Astrocyte (in vitro differentiated cells and primary cell): ENCODE measurements at regions not wholly inside any gene's neighbourhood (a gene's known extent, or its start where the extent isn't known, plus 50 kb on each side); places are given as distances from the start of the nearest gene placed in this dataset.

Experiments
- DNase-seq: peaks from one replicate; pipeline ENCODE4 v3.0.0-alpha.2; 2010; ENCODE audit warnings: low read depth
- FAIRE-seq: peaks from 2 replicates; lab custom pipeline; 2011; peaks lifted over from hg19 to GRCh38; lab: Jason Lieb, UNC
- H2AFZ ChIP-seq: 2 replicates; pipeline ENCODE4 v1.6.0; 2012; ENCODE audit warnings: low read depth, low read length, inconsistent platforms
- H3K27ac ChIP-seq: 2 replicates; pipeline ENCODE4 v1.5.1; 2011; ENCODE audit warnings: low read depth, low read length, inconsistent platforms
- H3K27me3 ChIP-seq: 2 replicates; pipeline ENCODE4 v1.6.0; 2011; ENCODE audit warnings: low read length, inconsistent platforms; ENCODE audit not compliant: insufficient read depth
- H3K36me3 ChIP-seq: 2 replicates; pipeline ENCODE4 v1.5.1; 2011; ENCODE audit warnings: low read length, inconsistent platforms; ENCODE audit not compliant: insufficient read depth
- H3K4me1 ChIP-seq: 2 replicates; pipeline ENCODE4 v1.5.1; 2011; ENCODE audit warnings: low read length, inconsistent platforms; ENCODE audit not compliant: insufficient read depth
- H3K4me2 ChIP-seq: 2 replicates; pipeline ENCODE4 v1.6.0; 2012; ENCODE audit warnings: low read length, inconsistent platforms
- H3K4me3 ChIP-seq: 2 replicates; pipeline ENCODE4 v1.5.1; 2011; ENCODE audit warnings: low read depth, mild to moderate bottlenecking, low read length, inconsistent platforms; ENCODE audit not compliant: insufficient read depth
- H3K79me2 ChIP-seq: 2 replicates; pipeline ENCODE4 v1.6.0; 2012; ENCODE audit warnings: mild to moderate bottlenecking, low read length, inconsistent platforms; ENCODE audit not compliant: insufficient read depth
- H3K9ac ChIP-seq: 2 replicates; pipeline ENCODE4 v1.6.0; 2012; ENCODE audit warnings: mild to moderate bottlenecking, low read length, inconsistent platforms
- H3K9me3 ChIP-seq: 2 replicates; pipeline ENCODE4 v1.5.1; 2012; ENCODE audit warnings: low read depth, mild to moderate bottlenecking, low read length, inconsistent platforms; ENCODE audit not compliant: insufficient read depth
- H4K20me1 ChIP-seq: 2 replicates; pipeline ENCODE4 v1.6.0; 2012; ENCODE audit warnings: low read length, inconsistent platforms; ENCODE audit not compliant: insufficient read depth
- H3K27ac Mint-ChIP-seq: one replicate; pipeline ENCODE4 v1.8.0; 2021; ENCODE audit warnings: mild to moderate bottlenecking, mixed read lengths; ENCODE audit not compliant: unreplicated experiment
- H3K27me3 Mint-ChIP-seq: one replicate; pipeline ENCODE4 v1.8.0; 2021; ENCODE audit warnings: low read depth, mixed read lengths; ENCODE audit not compliant: unreplicated experiment
- H3K36me3 Mint-ChIP-seq: one replicate; pipeline ENCODE4 v1.8.0; 2021; ENCODE audit warnings: low read depth, mixed read lengths; ENCODE audit not compliant: unreplicated experiment
- H3K4me1 Mint-ChIP-seq: one replicate; pipeline ENCODE4 v1.8.0; 2021; ENCODE audit warnings: low read depth, mixed read lengths; ENCODE audit not compliant: unreplicated experiment
- H3K4me3 Mint-ChIP-seq: one replicate; pipeline ENCODE4 v1.8.0; 2021; ENCODE audit warnings: mild to moderate bottlenecking, moderate library complexity, mixed read lengths; ENCODE audit not compliant: unreplicated experiment
- H3K9me3 Mint-ChIP-seq: one replicate; pipeline ENCODE4 v1.8.0; 2021; ENCODE audit warnings: mild to moderate bottlenecking, mixed read lengths; ENCODE audit not compliant: unreplicated experiment
- EZH2 ChIP-seq: IDR thresholded peaks from 2 replicates; pipeline ENCODE4 v1.6.1; 2012; ENCODE audit warnings: mild to moderate bottlenecking, low read length, inconsistent platforms; ENCODE audit not compliant: insufficient read depth
- TF ChIP-seq, protein P1 (sequence below): IDR thresholded peaks from 2 replicates; pipeline ENCODE4 v1.5.1; 2011; ENCODE audit warnings: low read depth, mild to moderate bottlenecking, inconsistent platforms, low read length, moderate library complexity; ENCODE audit not compliant: insufficient read depth

DNA sequence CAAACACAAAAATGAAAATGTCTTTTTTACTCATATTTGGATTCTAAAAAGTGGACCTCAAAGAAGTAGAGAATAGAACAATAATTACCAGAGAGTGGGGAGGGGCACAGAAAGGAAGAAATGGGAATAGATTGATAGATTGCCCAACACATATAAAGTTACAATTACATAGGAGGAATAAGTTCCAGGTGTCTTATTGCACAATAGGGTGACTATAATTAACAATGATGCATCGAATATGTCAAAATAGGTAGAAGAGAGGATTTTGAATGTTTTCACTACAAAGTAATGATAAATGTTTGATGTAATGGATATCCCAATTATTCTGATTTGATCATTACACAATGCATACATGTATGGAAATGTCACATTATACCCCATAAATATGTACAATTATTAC is 556.0 kb downstream of the CDH8 start:
- no peaks in the 10 kb centered on the region for H3K4me1 Mint-ChIP-seq
- H3K27me3 Mint-ChIP-seq = no peaks in the 10 kb centered on the region

DNA sequence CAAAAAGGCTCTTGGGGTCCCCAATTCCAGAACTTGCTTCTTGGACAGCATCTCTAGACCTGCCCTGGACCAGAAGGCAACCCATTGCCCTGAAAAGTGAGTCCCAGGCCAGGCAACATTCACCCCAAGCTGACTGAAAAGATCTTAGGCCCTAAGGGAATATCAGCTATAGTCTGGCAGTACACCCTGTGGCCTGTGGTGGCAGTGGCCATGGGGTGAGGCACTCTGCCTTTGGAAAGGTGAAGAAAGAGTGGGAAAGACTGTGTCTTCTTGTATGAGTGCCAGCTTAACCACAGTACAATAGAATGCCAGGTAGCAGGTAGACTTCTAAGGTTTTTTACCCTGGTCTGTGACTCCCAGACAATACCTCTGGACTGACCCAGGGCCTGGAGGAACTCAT is 564.5 kb downstream of the CDH8 start:
- Histone ChIP-seq H3K9ac (no peak overlapping the region), H3K79me2 (no peaks in the 10 kb centered on the region), H3K27ac (no peak overlapping the region), H2AFZ (no peak overlapping the region), H3K4me1 (no peaks in the 10 kb centered on the region), H3K27me3 (no peaks in the 10 kb centered on the region), H4K20me1 (no peaks in the 10 kb centered on the region), H3K4me2 (no peak overlapping the region), H3K36me3 (no peaks in the 10 kb centered on the region), H3K9me3 (no peaks in the 10 kb centered on the region), H3K4me3 (no peak overlapping the region)
- no peak overlapping the region for H3K4me3 Mint-ChIP-seq
- TF ChIP-seq EZH2 = no peak
- TF ChIP-seq, protein P1, sequence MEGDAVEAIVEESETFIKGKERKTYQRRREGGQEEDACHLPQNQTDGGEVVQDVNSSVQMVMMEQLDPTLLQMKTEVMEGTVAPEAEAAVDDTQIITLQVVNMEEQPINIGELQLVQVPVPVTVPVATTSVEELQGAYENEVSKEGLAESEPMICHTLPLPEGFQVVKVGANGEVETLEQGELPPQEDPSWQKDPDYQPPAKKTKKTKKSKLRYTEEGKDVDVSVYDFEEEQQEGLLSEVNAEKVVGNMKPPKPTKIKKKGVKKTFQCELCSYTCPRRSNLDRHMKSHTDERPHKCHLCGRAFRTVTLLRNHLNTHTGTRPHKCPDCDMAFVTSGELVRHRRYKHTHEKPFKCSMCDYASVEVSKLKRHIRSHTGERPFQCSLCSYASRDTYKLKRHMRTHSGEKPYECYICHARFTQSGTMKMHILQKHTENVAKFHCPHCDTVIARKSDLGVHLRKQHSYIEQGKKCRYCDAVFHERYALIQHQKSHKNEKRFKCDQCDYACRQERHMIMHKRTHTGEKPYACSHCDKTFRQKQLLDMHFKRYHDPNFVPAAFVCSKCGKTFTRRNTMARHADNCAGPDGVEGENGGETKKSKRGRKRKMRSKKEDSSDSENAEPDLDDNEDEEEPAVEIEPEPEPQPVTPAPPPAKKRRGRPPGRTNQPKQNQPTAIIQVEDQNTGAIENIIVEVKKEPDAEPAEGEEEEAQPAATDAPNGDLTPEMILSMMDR = no peak
- no peaks in the 10 kb centered on the region for H3K4me1 Mint-ChIP-seq
- DNase-seq = no peak
- no peaks in the 10 kb centered on the region for H3K36me3 Mint-ChIP-seq
- no peaks in the 10 kb centered on the region for H3K27me3 Mint-ChIP-seq
- H3K9me3 Mint-ChIP-seq = no peaks in the 10 kb centered on the region
- FAIRE-seq = no peak
- no peak overlapping the region for H3K27ac Mint-ChIP-seq

More for the DNA sequence above, 556.0 kb downstream of the CDH8 start:
- no peaks in the 10 kb centered on the region for H3K27me3 ChIP-seq
- no peak overlapping the region for H3K27ac ChIP-seq
- no peaks in the 10 kb centered on the region for H3K79me2 ChIP-seq
- Mint-ChIP-seq H3K9me3 (no peaks in the 10 kb centered on the region), H3K36me3 (no peaks in the 10 kb centered on the region), H3K4me3 (no peak overlapping the region), H3K27ac (no peak overlapping the region)
- TF ChIP-seq, protein P1 = no peak
- TF ChIP-seq EZH2 = no peak
- H3K4me2 ChIP-seq = no peak overlapping the region
- H3K9ac ChIP-seq = no peak overlapping the region
- no peaks in the 10 kb centered on the region for H3K4me1 ChIP-seq
- no peak overlapping the region for H2AFZ ChIP-seq
- FAIRE-seq = no peak
- no peak for DNase-seq
- H3K9me3 ChIP-seq = no peaks in the 10 kb centered on the region
- H4K20me1 ChIP-seq = no peaks in the 10 kb centered on the region
- no peak overlapping the region for H3K4me3 ChIP-seq
- no peaks in the 10 kb centered on the region for H3K36me3 ChIP-seq

DNA sequence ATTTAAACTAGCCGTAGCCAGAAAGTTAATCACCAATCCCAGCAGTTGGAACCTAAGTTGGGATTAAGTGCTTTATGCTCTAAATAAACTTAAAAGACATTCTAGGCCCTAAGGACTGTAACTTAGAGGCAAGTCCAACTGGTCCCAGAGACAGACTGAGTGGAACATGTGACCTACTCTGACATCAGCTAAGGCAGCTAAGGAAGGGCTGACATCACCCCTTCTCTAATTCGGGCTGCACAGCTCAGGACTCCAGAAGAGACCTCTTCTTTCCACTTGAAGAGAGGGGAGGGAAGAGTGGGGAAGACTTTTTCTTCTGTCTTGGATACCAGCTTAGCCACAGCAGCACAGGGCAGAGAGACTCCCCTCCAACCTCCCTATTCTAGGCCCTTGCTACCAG is 565.2 kb downstream of the CDH8 start:
- TF ChIP-seq, protein P1 = no peak
- TF ChIP-seq EZH2 = no peak
- no peak overlapping the region for H2AFZ ChIP-seq
- H3K9ac ChIP-seq = no peak overlapping the region
- Mint-ChIP-seq H3K9me3 (no peaks in the 10 kb centered on the region), H3K27ac (no peak overlapping the region), H3K4me1 (no peaks in the 10 kb centered on the region), H3K4me3 (no peak overlapping the region), H3K27me3 (no peaks in the 10 kb centered on the region), H3K36me3 (no peaks in the 10 kb centered on the region)
- no peaks in the 10 kb centered on the region for H3K4me1 ChIP-seq
- H3K4me3 ChIP-seq = no peak overlapping the region
- no peaks in the 10 kb centered on the region for H3K9me3 ChIP-seq
- FAIRE-seq = no peak
- no peak overlapping the region for H3K4me2 ChIP-seq
- H3K27ac ChIP-seq = no peak overlapping the region
- no peaks in the 10 kb centered on the region for H3K36me3 ChIP-seq
- no peaks in the 10 kb centered on the region for H4K20me1 ChIP-seq
- no peaks in the 10 kb centered on the region for H3K27me3 ChIP-seq
- no peaks in the 10 kb centered on the region for H3K79me2 ChIP-seq
- DNase-seq = no peak
